Stomach (tissue), 4 donors: ENCODE measurements at regions not wholly inside any gene's neighbourhood (a gene's known extent, or its start where the extent isn't known, plus 50 kb on each side); places are given as distances from the start of the nearest gene placed in this dataset.

Experiments
- CTCF ChIP-seq, 7 experiments: fragments of 450-650 bp in 4 of 7; fragments of 200-600 bp in 3 of 7; sonication (generic) in 3 of 7; IDR thresholded peaks; one replicate each; pipeline ENCODE4 v1.5.1; 2016 to 2019; ENCODE audit warnings: antibody characterized with exemption in 7 of 7, control low read depth in 2 of 7, mild to moderate bottlenecking in 1 of 7
- POLR2A ChIP-seq, 4 donors: fragments of 450-650 bp; IDR thresholded peaks; one replicate each; pipeline ENCODE4 v1.6.1; 2016; ENCODE audit warnings: antibody characterized with exemption in 4 of 4, control low read depth in 2 of 4, mild to moderate bottlenecking in 1 of 4, moderate library complexity in 1 of 4
- POLR2AphosphoS5 ChIP-seq, 3 donors: sonication (generic); formaldehyde crosslinking; IDR thresholded peaks; one replicate each; pipeline ENCODE4 v1.6.1; 2016; ENCODE audit warnings: antibody characterized with exemption in 3 of 3

DNA sequence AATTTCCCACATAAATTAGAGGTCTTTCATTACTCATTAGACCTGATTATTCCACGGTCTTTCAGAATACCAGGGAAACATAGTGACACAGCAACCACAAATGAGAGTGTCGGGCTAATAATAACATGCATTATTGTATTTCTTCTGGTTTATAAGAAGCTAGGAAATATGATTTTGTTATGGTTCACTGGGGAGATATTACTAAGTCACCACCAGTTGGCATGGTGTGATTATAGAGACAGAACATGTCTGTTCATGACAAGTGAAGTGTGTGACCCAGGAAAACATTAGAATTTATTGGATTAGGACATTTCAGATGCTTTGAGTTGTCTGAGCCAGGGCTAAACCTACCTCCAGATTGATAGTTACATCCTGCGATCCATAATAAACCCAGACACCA lies 494.4 kb downstream of the FBXO15 start:
- TF ChIP-seq CTCF (IDR thresholded peaks at IDR 0.05), result no peak
- TF ChIP-seq POLR2A (IDR thresholded peaks at IDR 0.05), result no peak
- no peak for TF ChIP-seq POLR2AphosphoS5 (IDR thresholded peaks at IDR 0.05)
